Common myeloid progenitor, CD34-positive (primary cell): ENCODE measurements at regions not wholly inside any gene's neighbourhood (a gene's known extent, or its start where the extent isn't known, plus 50 kb on each side); places are given as distances from the start of the nearest gene placed in this dataset.

Source experiments
- CTCF ChIA-PET: fragments of 350-600 bp; sonication (Branson Sonifier 250); formaldehyde crosslinking; loops from one replicate; lab custom pipeline; 2021; ENCODE audit warnings: antibody characterized with exemption; lab: Charles Lee
- POLR2A ChIA-PET: fragments of 350-600 bp; sonication (Branson Sonifier 250); formaldehyde crosslinking; loops from one replicate; lab custom pipeline; 2021; ENCODE audit warnings: antibody characterized with exemption; lab: Charles Lee
- DNase-seq, 3 donors: peaks; one replicate each; pipeline versions ENCODE4 v3.0.0 to v3.0.0-alpha.2; 2013
- H3K27ac ChIP-seq, 2 experiments: 1 replicate in 1 of 2; 2 replicates in 1 of 2; pipeline ENCODE4 v1.7.0; 2013; ENCODE audit warnings: inconsistent platforms in 2 of 2, low read length in 2 of 2, mild to moderate bottlenecking in 2 of 2, low read depth in 1 of 2, moderate library complexity in 1 of 2; ENCODE audit not compliant: severe bottlenecking in 2 of 2, insufficient read depth in 1 of 2, poor library complexity in 1 of 2
- H3K27me3 ChIP-seq, 5 experiments: replicated peaks in 2 of 5; 1 replicate in 3 of 5; 2 replicates in 2 of 5; pipeline versions ENCODE4 v1.6.1 to v1.7.0; 2013; ENCODE audit warnings: low read length in 4 of 5, mild to moderate bottlenecking in 2 of 5, moderate library complexity in 2 of 5, inconsistent platforms in 1 of 5; ENCODE audit not compliant: insufficient read depth in 5 of 5, control insufficient read depth in 4 of 5
- H3K36me3 ChIP-seq, 4 experiments: 1 replicate in 2 of 4; 2 replicates in 2 of 4; pipeline versions ENCODE4 v1.6.1 to v1.7.0; 2013; ENCODE audit warnings: low read length in 3 of 4, control low read depth in 1 of 4, mild to moderate bottlenecking in 1 of 4; ENCODE audit not compliant: control insufficient read depth in 4 of 4, insufficient read depth in 4 of 4
- H3K4me1 ChIP-seq, 4 experiments: 1 replicate in 3 of 4; 2 replicates in 1 of 4; pipeline versions ENCODE4 v1.6.1 to v1.7.1; 2013; ENCODE audit warnings: low read length in 3 of 4, mild to moderate bottlenecking in 3 of 4, control low read depth in 1 of 4, inconsistent platforms in 1 of 4, moderate library complexity in 1 of 4; ENCODE audit not compliant: control insufficient read depth in 4 of 4, insufficient read depth in 4 of 4; ENCODE audit errors: control extremely low read depth in 1 of 4
- H3K4me3 ChIP-seq, 7 experiments: 1 replicate in 4 of 7; 2 replicates in 3 of 7; pipeline versions ENCODE4 v1.5.1 to v1.7.0; 2013; ENCODE audit warnings: mild to moderate bottlenecking in 7 of 7, low read length in 6 of 7, moderate library complexity in 6 of 7, inconsistent platforms in 2 of 7, low read depth in 2 of 7, control low read depth in 1 of 7; ENCODE audit not compliant: insufficient read depth in 4 of 7, control insufficient read depth in 1 of 7; ENCODE audit errors: extremely low read depth in 1 of 7
- H3K9me3 ChIP-seq, 5 experiments: 1 replicate in 4 of 5; 2 replicates in 1 of 5; pipeline versions ENCODE4 v1.6.1 to v1.7.1; 2013; ENCODE audit warnings: low read length in 4 of 5, mild to moderate bottlenecking in 2 of 5, inconsistent platforms in 1 of 5, low read depth in 1 of 5, moderate library complexity in 1 of 5; ENCODE audit not compliant: control insufficient read depth in 4 of 5, insufficient read depth in 2 of 5; ENCODE audit errors: control extremely low read depth in 1 of 5
- WGBS: methylation state at CpG from one replicate; pipeline ENCODE4 v1.1.5; 2013; ENCODE audit not compliant: insufficient coverage; 5-methylcytosine and 5-hydroxymethylcytosine counted together

DNA sequence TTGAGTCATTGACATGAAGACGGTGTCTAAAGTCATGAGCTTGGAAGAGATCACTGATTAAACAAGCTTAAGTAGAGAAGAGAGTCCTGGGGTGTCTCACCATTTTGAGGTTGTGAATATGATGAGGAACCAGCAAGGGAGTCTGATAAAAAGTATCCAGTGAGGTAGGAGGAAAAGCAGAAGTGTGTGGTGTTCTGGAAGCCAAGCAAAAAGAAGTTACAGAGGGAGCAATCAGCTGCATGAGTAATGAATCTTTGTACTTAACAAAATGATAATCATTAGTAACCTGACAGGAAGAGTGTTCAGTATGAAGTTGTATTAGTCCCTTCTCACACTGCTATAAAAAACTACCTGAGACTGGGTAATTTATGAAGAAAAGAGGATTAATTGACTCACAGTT, 131.3 kb downstream of the C11orf87 start:
- H3K4me1 ChIP-seq: no peaks in the 10 kb centered on the region
- 88% methylated on average over 1 of the region's 1 CpG for WGBS
- ChIA-PET CTCF (no interaction called here), POLR2A (no interaction called here)
- H3K27ac ChIP-seq: no peak overlapping the region
- no peak overlapping the region for H3K4me3 ChIP-seq
- H3K36me3 ChIP-seq: no peaks in the 10 kb centered on the region
- no peaks in the 10 kb centered on the region for H3K27me3 ChIP-seq
- DNase-seq: peak in 1 of 3 donors; percentile 0
- H3K9me3 ChIP-seq: no peaks in the 10 kb centered on the region

GRCh38 chr11:109554951-109555350, 133.0 kb downstream of the C11orf87 start:
- Histone ChIP-seq H3K9me3 (peaks cover 0 to 1% (median 0%) of the 10 kb centered on the region in 5 experiments), H3K4me1 (no peaks in the 10 kb centered on the region), H3K27ac (no peak overlapping the region), H3K4me3 (no peak overlapping the region), H3K27me3 (no peaks in the 10 kb centered on the region), H3K36me3 (no peaks in the 10 kb centered on the region)
- CTCF ChIA-PET: interaction anchor here (0.6 kb wide), 1 partner anchor 60 kb away, joined by 3 read pairs; no protein-coding TSS in a partner anchor
- no peak for DNase-seq
- POLR2A ChIA-PET: no interaction called here

DNA sequence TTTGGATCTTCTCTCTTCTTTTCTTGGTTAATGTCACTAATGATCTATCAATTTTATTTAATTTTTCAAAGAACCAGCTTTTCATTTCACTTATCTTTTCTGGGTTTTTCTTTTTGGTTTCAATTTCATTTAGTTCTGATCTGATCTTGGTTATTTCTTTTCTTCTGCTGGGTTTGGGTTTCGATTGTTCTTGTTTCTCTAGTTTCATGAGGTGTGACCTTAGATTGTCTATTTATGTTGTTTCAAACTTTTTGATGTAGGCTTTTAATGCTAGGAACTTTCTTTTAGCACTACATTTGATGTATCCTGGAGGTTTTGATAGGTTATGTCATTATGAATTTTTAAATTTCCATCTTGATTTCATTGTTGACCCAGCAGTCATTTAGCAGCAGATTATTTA, 142.3 kb downstream of the C11orf87 start:
- Histone ChIP-seq H3K9me3 (peaks cover 0 to 11% (median 0%) of the 10 kb centered on the region in 5 experiments), H3K4me1 (no peaks in the 10 kb centered on the region), H3K36me3 (no peaks in the 10 kb centered on the region), H3K27ac (no peak overlapping the region), H3K4me3 (no peak overlapping the region), H3K27me3 (no peaks in the 10 kb centered on the region)
- no peak for DNase-seq
- CTCF ChIA-PET: no interaction called here
- POLR2A ChIA-PET: no interaction called here
- no CpG with 5 or more reads among the region's 1 CpG for WGBS

- Histone ChIP-seq H3K4me3 (no peak overlapping the region), H3K27ac (no peak overlapping the region), H3K4me1 (no peaks in the 10 kb centered on the region), H3K9me3 (no peaks in the 10 kb centered on the region), H3K27me3 (no peaks in the 10 kb centered on the region), H3K36me3 (no peaks in the 10 kb centered on the region)
- ChIA-PET POLR2A (no interaction called here), CTCF (no interaction called here)
- WGBS: 78% methylated on average over 1 of the region's 6 CpGs
- no peak for DNase-seq
Observed at GRCh38 chr11:109582470-109582869, 160.5 kb downstream of the C11orf87 start.

GRCh38 chr11:109584001-109584972, 162.3 kb downstream of the C11orf87 start:
- no peak overlapping the region for H3K4me3 ChIP-seq
- no peaks in the 10 kb centered on the region for H3K4me1 ChIP-seq
- WGBS: 100% methylated on average over 1 of the region's 1 CpG
- ChIA-PET CTCF (interaction anchor here (0.6 kb wide), 1 partner anchor 193 kb away, joined by 3 read pairs; no protein-coding TSS in a partner anchor), POLR2A (no interaction called here)
- DNase-seq: no peak
- no peaks in the 10 kb centered on the region for H3K9me3 ChIP-seq
- H3K27ac ChIP-seq: no peak overlapping the region
- no peaks in the 10 kb centered on the region for H3K36me3 ChIP-seq
- no peaks in the 10 kb centered on the region for H3K27me3 ChIP-seq

DNA sequence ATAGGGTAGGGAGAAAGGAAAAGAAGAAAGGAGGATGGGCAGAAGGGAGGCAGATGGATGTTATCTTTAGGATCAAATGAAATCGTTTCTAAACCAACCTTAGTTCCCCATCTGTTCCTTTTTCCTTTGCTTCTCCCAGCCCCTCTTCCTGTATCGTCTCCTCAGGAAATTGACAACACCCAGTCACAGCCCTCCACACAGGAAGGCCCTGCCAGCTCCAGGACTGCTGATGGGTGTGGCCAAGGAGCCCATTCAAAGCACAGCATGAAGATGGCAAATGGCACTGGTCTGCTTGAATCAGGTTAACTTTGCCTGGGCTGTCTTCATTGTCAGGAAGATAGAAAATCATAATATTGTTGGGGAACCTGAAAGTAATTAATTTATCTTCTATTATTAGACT, 164.8 kb downstream of the C11orf87 start:
- Histone ChIP-seq H3K4me1 (no peaks in the 10 kb centered on the region), H3K4me3 (no peak overlapping the region), H3K9me3 (no peaks in the 10 kb centered on the region), H3K27ac (no peak overlapping the region), H3K27me3 (peaks cover 0 to 2% (median 0%) of the 10 kb centered on the region in 5 experiments), H3K36me3 (no peaks in the 10 kb centered on the region)
- WGBS: 20% methylated on average over 1 of the region's 2 CpGs
- ChIA-PET POLR2A (no interaction called here), CTCF (no interaction called here)
- no peak for DNase-seq

- Histone ChIP-seq H3K27ac (no peak overlapping the region), H3K27me3 (peaks cover 0 to 2% (median 0%) of the 10 kb centered on the region in 5 experiments), H3K9me3 (no peaks in the 10 kb centered on the region), H3K36me3 (no peaks in the 10 kb centered on the region), H3K4me1 (no peaks in the 10 kb centered on the region), H3K4me3 (no peak overlapping the region)
- ChIA-PET POLR2A (no interaction called here), CTCF (no interaction called here)
- DNase-seq: no peak
Observed at GRCh38 chr11:109590782-109591181, 168.8 kb downstream of the C11orf87 start.
